NAMALWA (cell line): ENCODE measurements at regions not wholly inside any gene's neighbourhood (a gene's known extent, or its start where the extent isn't known, plus 50 kb on each side); places are given as distances from the start of the nearest gene placed in this dataset.

Experiments used
- DNase-seq: peaks from one replicate; pipeline ENCODE4 v3.0.0-alpha.2; 2015; ENCODE audit warnings: low spot score

GRCh38 chr1:212225871-212226302 lies 59.3 kb upstream of the PPP2R5A start:
- peak; percentile 19 for DNase-seq

- DNase-seq: no peak
Observed at GRCh38 chr1:212226467-212226866, 58.7 kb upstream of the PPP2R5A start.

- DNase-seq: no peak
Observed at GRCh38 chr1:212228076-212228475, 57.1 kb upstream of the PPP2R5A start.

- DNase-seq: no peak
Observed at GRCh38 chr1:212228591-212229119, 56.6 kb upstream of the PPP2R5A start.

GRCh38 chr1:212229654-212230053 lies 55.6 kb upstream of the PPP2R5A start:
- DNase-seq: no peak

- no peak for DNase-seq
Observed at GRCh38 chr1:212230329-212230728, 54.9 kb upstream of the PPP2R5A start.

- DNase-seq: no peak
Observed at GRCh38 chr1:212231372-212231771, 53.8 kb upstream of the PPP2R5A start.

GRCh38 chr1:212232090-212232489 lies 53.1 kb upstream of the PPP2R5A start:
- no peak for DNase-seq

- no peak for DNase-seq
Observed at GRCh38 chr1:212233321-212233720, 51.9 kb upstream of the PPP2R5A start.

- DNase-seq: no peak
Observed at GRCh38 chr1:212234431-212235395, 50.5 kb upstream of the PPP2R5A start.
